B cell (primary cell): ENCODE measurements at regions not wholly inside any gene's neighbourhood (a gene's known extent, or its start where the extent isn't known, plus 50 kb on each side); places are given as distances from the start of the nearest gene placed in this dataset.

Experiments used
- CTCF ChIP-seq: fragments of 200-600 bp; IDR thresholded peaks from one replicate; pipeline ENCODE4 v1.8.0; 2022; ENCODE audit warnings: antibody characterized with exemption, mild to moderate bottlenecking
- EZH2 ChIP-seq: IDR thresholded peaks from 2 replicates; pipeline ENCODE4 v1.6.1; 2012; ENCODE audit warnings: borderline replicate concordance, low read depth, mild to moderate bottlenecking, moderate library complexity, low read length; ENCODE audit not compliant: insufficient read depth, poor library complexity, severe bottlenecking

- TF ChIP-seq CTCF = no peak
- no peak for TF ChIP-seq EZH2
Observed at GRCh38 chr13:77412860-77413259, 86.0 kb upstream of the MYCBP2 start.
